Mesenchymal stem cell (in vitro differentiated cells and primary cell): ENCODE measurements at regions not wholly inside any gene's neighbourhood (a gene's known extent, or its start where the extent isn't known, plus 50 kb on each side); places are given as distances from the start of the nearest gene placed in this dataset.
"Not testable (repeated sequence)": the region's sequence is repeated elsewhere in the genome, so short reads cannot be mapped to it uniquely, and the experiment has no call there.

Experiments
- DNase-seq: peaks from one replicate; pipeline ENCODE4 v3.0.0-alpha.2; 2013
- H2AFZ ChIP-seq: one replicate; pipeline ENCODE4 v1.6.1; 2013; ENCODE audit warnings: low read depth, mild to moderate bottlenecking, control low read depth, inconsistent platforms, low read length, moderate library complexity
- H2AK5ac ChIP-seq: 2 replicates; pipeline ENCODE4 v1.6.1; 2013; ENCODE audit warnings: low read length, moderate library complexity, mild to moderate bottlenecking, inconsistent platforms; ENCODE audit not compliant: severe bottlenecking
- H2BK120ac ChIP-seq: one replicate; pipeline ENCODE4 v1.6.1; 2013; ENCODE audit warnings: low read depth, mild to moderate bottlenecking, inconsistent platforms, low read length, moderate library complexity
- H2BK12ac ChIP-seq, 2 experiments: one replicate each; pipeline ENCODE4 v1.6.1; 2013; ENCODE audit warnings: inconsistent platforms in 2 of 2, low read length in 2 of 2, mild to moderate bottlenecking in 2 of 2, moderate library complexity in 2 of 2, control low read depth in 1 of 2
- H2BK15ac ChIP-seq: one replicate; pipeline ENCODE4 v1.6.1; 2013; ENCODE audit warnings: mild to moderate bottlenecking, low read depth, inconsistent platforms; ENCODE audit not compliant: poor library complexity, severe bottlenecking
- H2BK5ac ChIP-seq: 2 replicates; pipeline ENCODE4 v1.6.1; 2013; ENCODE audit warnings: low read depth, mild to moderate bottlenecking, low read length, control low read depth, inconsistent platforms; ENCODE audit not compliant: poor library complexity, severe bottlenecking
- H3K14ac ChIP-seq, 2 experiments: one replicate each; pipeline ENCODE4 v1.6.1; 2013; ENCODE audit warnings: inconsistent platforms in 2 of 2, low read length in 2 of 2, control low read depth in 1 of 2, mild to moderate bottlenecking in 1 of 2, moderate library complexity in 1 of 2
- H3K18ac ChIP-seq, 2 experiments: one replicate each; pipeline ENCODE4 v1.6.1; 2013; ENCODE audit warnings: inconsistent platforms in 2 of 2, low read length in 2 of 2, control low read depth in 1 of 2, low read depth in 1 of 2, mild to moderate bottlenecking in 1 of 2
- H3K23ac ChIP-seq, 2 experiments: one replicate each; pipeline ENCODE4 v1.6.1; 2013; ENCODE audit warnings: inconsistent platforms in 2 of 2, low read length in 2 of 2, mild to moderate bottlenecking in 2 of 2, moderate library complexity in 2 of 2, control low read depth in 1 of 2
- H3K27ac ChIP-seq: 2 replicates; pipeline ENCODE4 v1.5.1; 2013; ENCODE audit warnings: mild to moderate bottlenecking, moderate library complexity, low read length, control low read depth, inconsistent platforms; ENCODE audit not compliant: poor library complexity, severe bottlenecking
- H3K27me3 ChIP-seq, 2 experiments: 2 replicates each; pipeline versions ENCODE4 v1.6.1 to v1.7.0; 2013; ENCODE audit warnings: low read length in 2 of 2, mild to moderate bottlenecking in 2 of 2, moderate library complexity in 2 of 2, control low read depth in 1 of 2, inconsistent platforms in 1 of 2; ENCODE audit not compliant: control insufficient read depth in 1 of 2, insufficient read depth in 1 of 2
- H3K36me3 ChIP-seq, 2 experiments: 2 replicates each; pipeline versions ENCODE4 v1.6.1 to v1.7.0; 2013; ENCODE audit warnings: low read length in 2 of 2, control low read depth in 1 of 2, inconsistent platforms in 1 of 2, low read depth in 1 of 2, mild to moderate bottlenecking in 1 of 2; ENCODE audit not compliant: insufficient read depth in 2 of 2, control insufficient read depth in 1 of 2
- H3K4ac ChIP-seq, 2 experiments: one replicate each; pipeline ENCODE4 v1.6.1; 2013; ENCODE audit warnings: inconsistent platforms in 2 of 2, low read length in 2 of 2, mild to moderate bottlenecking in 2 of 2, moderate library complexity in 2 of 2, control low read depth in 1 of 2, low read depth in 1 of 2
- H3K4me1 ChIP-seq: 2 replicates; pipeline ENCODE4 v1.6.1; 2013; ENCODE audit warnings: low read depth, low read length, control low read depth; ENCODE audit not compliant: control insufficient read depth, insufficient read depth
- H3K4me2 ChIP-seq: 2 replicates; pipeline ENCODE4 v1.6.1; 2013; ENCODE audit warnings: low read length, mild to moderate bottlenecking, inconsistent platforms; ENCODE audit not compliant: poor library complexity, severe bottlenecking
- H3K4me3 ChIP-seq, 2 experiments: 2 replicates each; pipeline versions ENCODE4 v1.5.1 to v1.7.0; 2013; ENCODE audit warnings: low read length in 2 of 2, mild to moderate bottlenecking in 2 of 2, control low read depth in 1 of 2, low read depth in 1 of 2; ENCODE audit not compliant: insufficient read depth in 1 of 2
- H3K79me1 ChIP-seq: replicated peaks from 2 replicates; pipeline ENCODE4 v1.6.1; 2013; ENCODE audit warnings: mild to moderate bottlenecking, control low read depth, low read length, inconsistent platforms; ENCODE audit not compliant: poor library complexity, severe bottlenecking
- H3K9ac ChIP-seq: 2 replicates; pipeline ENCODE4 v1.7.0; 2013; ENCODE audit warnings: mild to moderate bottlenecking, low read length, moderate library complexity
- H3K9me3 ChIP-seq: 2 replicates; pipeline ENCODE4 v1.7.0; 2013; ENCODE audit warnings: mild to moderate bottlenecking, low read length; ENCODE audit not compliant: control insufficient read depth
- H4K8ac ChIP-seq: one replicate; pipeline ENCODE4 v1.6.1; 2013; ENCODE audit warnings: inconsistent platforms, mild to moderate bottlenecking, low read length, moderate library complexity
- H4K91ac ChIP-seq: one replicate; pipeline ENCODE4 v1.6.1; 2013; ENCODE audit warnings: mild to moderate bottlenecking, low read length, inconsistent platforms
- WGBS: methylation state at CpG from one replicate; pipeline ENCODE4 v1.1.7; 2013; ENCODE audit warnings: mixed read lengths; 5-methylcytosine and 5-hydroxymethylcytosine counted together

GRCh38 chr2:60213865-60214625 is 339.4 kb downstream of the BCL11A start:
- no peaks in the 10 kb centered on the region for H3K36me3 ChIP-seq
- no peak overlapping the region for H3K23ac ChIP-seq
- WGBS: 78% methylated on average over 15 of the region's 16 CpGs
- H2BK12ac ChIP-seq: no peak overlapping the region
- no peak overlapping the region for H2BK5ac ChIP-seq
- H4K91ac ChIP-seq: no peak overlapping the region
- DNase-seq: no peak
- no peak overlapping the region for H3K4ac ChIP-seq
- no peak overlapping the region for H3K27ac ChIP-seq
- H3K4me2 ChIP-seq: no peak overlapping the region
- no peaks in the 10 kb centered on the region for H3K9me3 ChIP-seq
- peak overlapping the region in 1 of 2 experiments; percentile 38 for H3K18ac ChIP-seq
- H2AFZ ChIP-seq: no peak overlapping the region
- no peak overlapping the region for H4K8ac ChIP-seq
- no peaks in the 10 kb centered on the region for H3K27me3 ChIP-seq
- H2BK120ac ChIP-seq: no peak overlapping the region
- H3K14ac ChIP-seq: no peak overlapping the region
- H2BK15ac ChIP-seq: no peak overlapping the region
- H3K79me1 ChIP-seq: no peaks in the 10 kb centered on the region
- no peak overlapping the region for H3K9ac ChIP-seq
- H2AK5ac ChIP-seq: no peak overlapping the region
- H3K4me1 ChIP-seq: no peaks in the 10 kb centered on the region
- no peak overlapping the region for H3K4me3 ChIP-seq

GRCh38 chr2:60212181-60212945 is 341.1 kb downstream of the BCL11A start:
- no peak overlapping the region for H3K14ac ChIP-seq
- H3K23ac ChIP-seq: no peak overlapping the region
- H3K4ac ChIP-seq: no peak overlapping the region
- no peak overlapping the region for H4K8ac ChIP-seq
- 43% methylated on average over 1 of the region's 3 CpGs for WGBS
- no peaks in the 10 kb centered on the region for H3K36me3 ChIP-seq
- no peak overlapping the region for H2BK5ac ChIP-seq
- H3K18ac ChIP-seq: no peak overlapping the region
- no peaks in the 10 kb centered on the region for H3K79me1 ChIP-seq
- H4K91ac ChIP-seq: no peak overlapping the region
- no peak overlapping the region for H3K4me3 ChIP-seq
- no peak overlapping the region for H3K27ac ChIP-seq
- no peak overlapping the region for H2AFZ ChIP-seq
- DNase-seq: no peak
- H3K9me3 ChIP-seq: no peaks in the 10 kb centered on the region
- H2AK5ac ChIP-seq: no peak overlapping the region
- H2BK15ac ChIP-seq: no peak overlapping the region
- no peak overlapping the region for H2BK120ac ChIP-seq
- no peak overlapping the region for H2BK12ac ChIP-seq
- no peaks in the 10 kb centered on the region for H3K4me1 ChIP-seq
- no peaks in the 10 kb centered on the region for H3K27me3 ChIP-seq
- H3K4me2 ChIP-seq: no peak overlapping the region
- H3K9ac ChIP-seq: no peak overlapping the region

DNA sequence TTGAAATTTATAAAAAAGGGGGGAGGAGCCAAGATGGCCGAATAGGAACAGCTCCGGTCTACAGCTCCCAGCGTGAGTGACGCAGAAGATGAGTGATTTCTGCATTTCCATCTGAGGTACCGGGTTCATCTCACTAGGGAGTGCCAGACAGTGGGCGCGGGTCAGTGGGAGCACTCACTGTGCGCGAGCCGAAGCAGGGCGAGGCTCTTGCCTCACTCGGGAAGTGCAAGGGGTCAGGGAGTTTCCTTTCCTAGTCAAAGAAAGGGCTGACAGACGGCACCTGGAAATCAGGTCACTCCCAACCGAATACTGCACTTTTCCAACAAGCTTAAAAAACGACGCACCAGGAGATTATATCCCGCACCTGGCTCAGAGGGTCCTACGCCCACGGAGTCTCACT is 364.4 kb downstream of the BCL11A start:
- not testable (repeated sequence) for H4K8ac ChIP-seq, H3K23ac ChIP-seq, H2BK12ac ChIP-seq, H3K27ac ChIP-seq, DNase-seq, H3K18ac ChIP-seq, H3K4me3 ChIP-seq, H3K14ac ChIP-seq, H2BK120ac ChIP-seq, H2BK15ac ChIP-seq, H3K36me3 ChIP-seq, H2AFZ ChIP-seq, H3K4me2 ChIP-seq, H2AK5ac ChIP-seq, H4K91ac ChIP-seq, H3K79me1 ChIP-seq, H3K4me1 ChIP-seq, H3K4ac ChIP-seq, H3K9ac ChIP-seq, H3K27me3 ChIP-seq, H2BK5ac ChIP-seq
- WGBS: 91% methylated on average over 18 of the region's 19 CpGs
- peaks cover 26% of the 10 kb centered on the region for H3K9me3 ChIP-seq

- H2BK5ac ChIP-seq: no peak overlapping the region
- no peak overlapping the region for H4K8ac ChIP-seq
- no peak overlapping the region for H3K18ac ChIP-seq
- H3K79me1 ChIP-seq: no peaks in the 10 kb centered on the region
- no peak overlapping the region for H3K14ac ChIP-seq
- H3K9ac ChIP-seq: no peak overlapping the region
- H2BK12ac ChIP-seq: no peak overlapping the region
- no peak for DNase-seq
- no peak overlapping the region for H3K23ac ChIP-seq
- H3K4me3 ChIP-seq: no peak overlapping the region
- no peaks in the 10 kb centered on the region for H3K9me3 ChIP-seq
- H2BK15ac ChIP-seq: no peak overlapping the region
- no peak overlapping the region for H2AK5ac ChIP-seq
- no peaks in the 10 kb centered on the region for H3K27me3 ChIP-seq
- no peak overlapping the region for H2BK120ac ChIP-seq
- no peaks in the 10 kb centered on the region for H3K36me3 ChIP-seq
- no peak overlapping the region for H3K4me2 ChIP-seq
- no peak overlapping the region for H3K4ac ChIP-seq
- H4K91ac ChIP-seq: no peak overlapping the region
- H2AFZ ChIP-seq: no peak overlapping the region
- no peaks in the 10 kb centered on the region for H3K4me1 ChIP-seq
- no peak overlapping the region for H3K27ac ChIP-seq
Observed at GRCh38 chr2:60175290-60175689, 378.2 kb downstream of the BCL11A start.
